ENCODE measurements at regions not wholly inside any gene's neighbourhood (a gene's known extent, or its start where the extent isn't known, plus 50 kb on each side); places are given as distances from the start of the nearest gene placed in this dataset.

- no peaks in the 10 kb centered on the region for H3K4me1 Mint-ChIP-seq (ENCODE audit: low read depth)
- H3K27ac Mint-ChIP-seq = no peak overlapping the region
- no peak overlapping the region for H3K4me3 Mint-ChIP-seq
- no peaks in the 10 kb centered on the region for H3K36me3 Mint-ChIP-seq (ENCODE audit: low read depth)
- peaks cover 27% of the 10 kb centered on the region for H3K9me3 Mint-ChIP-seq
- H3K27me3 Mint-ChIP-seq = no peaks in the 10 kb centered on the region
Observed at GRCh38 chr1:57530206-57530910, 106.5 kb upstream of the DAB1 start.

GRCh38 chr1:57522575-57522974 lies 98.7 kb upstream of the DAB1 start:
- Mint-ChIP-seq H3K4me3 (no peak overlapping the region), H3K4me1 (ENCODE audit: low read depth) (no peaks in the 10 kb centered on the region), H3K9me3 (peaks cover 3% of the 10 kb centered on the region), H3K27me3 (no peaks in the 10 kb centered on the region), H3K27ac (no peak overlapping the region), H3K36me3 (ENCODE audit: low read depth) (no peaks in the 10 kb centered on the region)

GRCh38 chr1:57520743-57521515 lies 97.1 kb upstream of the DAB1 start:
- Mint-ChIP-seq H3K36me3 (ENCODE audit: low read depth) (no peaks in the 10 kb centered on the region), H3K4me3 (no peak overlapping the region), H3K27me3 (no peaks in the 10 kb centered on the region)

GRCh38 chr1:57518496-57518895 lies 94.6 kb upstream of the DAB1 start:
- no peaks in the 10 kb centered on the region for H3K9me3 Mint-ChIP-seq
- no peak overlapping the region for H3K4me3 Mint-ChIP-seq

More at GRCh38 chr1:57520743-57521515, 97.1 kb upstream of the DAB1 start:
- no peaks in the 10 kb centered on the region for H3K4me1 Mint-ChIP-seq (ENCODE audit: low read depth)
- H3K9me3 Mint-ChIP-seq = no peaks in the 10 kb centered on the region
- no peak overlapping the region for H3K27ac Mint-ChIP-seq

GRCh38 chr1:57517587-57518374 lies 93.9 kb upstream of the DAB1 start:
- H3K4me1 Mint-ChIP-seq (ENCODE audit: low read depth) = no peaks in the 10 kb centered on the region
- H3K4me3 Mint-ChIP-seq = no peak overlapping the region
- H3K36me3 Mint-ChIP-seq (ENCODE audit: low read depth) = no peaks in the 10 kb centered on the region
- no peaks in the 10 kb centered on the region for H3K9me3 Mint-ChIP-seq
- peaks cover 9% of the 10 kb centered on the region for H3K27me3 Mint-ChIP-seq
- no peak overlapping the region for H3K27ac Mint-ChIP-seq

More at GRCh38 chr1:57518496-57518895, 94.6 kb upstream of the DAB1 start:
- H3K27ac Mint-ChIP-seq = no peak overlapping the region
- H3K36me3 Mint-ChIP-seq (ENCODE audit: low read depth) = no peaks in the 10 kb centered on the region
- H3K4me1 Mint-ChIP-seq (ENCODE audit: low read depth) = no peaks in the 10 kb centered on the region
- peaks cover 9% of the 10 kb centered on the region for H3K27me3 Mint-ChIP-seq

- H3K27ac Mint-ChIP-seq = no peak overlapping the region
- no peak overlapping the region for H3K4me3 Mint-ChIP-seq
- H3K9me3 Mint-ChIP-seq = no peaks in the 10 kb centered on the region
- H3K36me3 Mint-ChIP-seq (ENCODE audit: low read depth) = no peaks in the 10 kb centered on the region
- H3K4me1 Mint-ChIP-seq (ENCODE audit: low read depth) = no peaks in the 10 kb centered on the region
- peaks cover 13% of the 10 kb centered on the region for H3K27me3 Mint-ChIP-seq
Observed at GRCh38 chr1:57512386-57512785, 88.5 kb upstream of the DAB1 start.

GRCh38 chr1:57506941-57507340 lies 83.1 kb upstream of the DAB1 start:
- Mint-ChIP-seq H3K27me3 (peaks cover 4% of the 10 kb centered on the region), H3K9me3 (no peaks in the 10 kb centered on the region), H3K27ac (no peak overlapping the region)

GRCh38 chr1:57503337-57503736 lies 79.5 kb upstream of the DAB1 start:
- no peaks in the 10 kb centered on the region for H3K4me1 Mint-ChIP-seq (ENCODE audit: low read depth)
- H3K36me3 Mint-ChIP-seq (ENCODE audit: low read depth) = no peaks in the 10 kb centered on the region
- H3K9me3 Mint-ChIP-seq = peaks cover 3% of the 10 kb centered on the region
- H3K27ac Mint-ChIP-seq = no peak overlapping the region
- peaks cover 4% of the 10 kb centered on the region for H3K27me3 Mint-ChIP-seq
- no peak overlapping the region for H3K4me3 Mint-ChIP-seq

More at GRCh38 chr1:57506941-57507340, 83.1 kb upstream of the DAB1 start:
- Mint-ChIP-seq H3K36me3 (ENCODE audit: low read depth) (no peaks in the 10 kb centered on the region), H3K4me3 (no peak overlapping the region), H3K4me1 (ENCODE audit: low read depth) (no peaks in the 10 kb centered on the region)

GRCh38 chr1:57500136-57500830 lies 76.4 kb upstream of the DAB1 start:
- Mint-ChIP-seq H3K36me3 (ENCODE audit: low read depth) (no peaks in the 10 kb centered on the region), H3K4me1 (ENCODE audit: low read depth) (no peaks in the 10 kb centered on the region), H3K27me3 (peaks cover 6% of the 10 kb centered on the region), H3K4me3 (no peak overlapping the region), H3K9me3 (peaks cover 8% of the 10 kb centered on the region), H3K27ac (no peak overlapping the region)

- peaks cover 7% of the 10 kb centered on the region for H3K27me3 Mint-ChIP-seq
- peaks cover 8% of the 10 kb centered on the region for H3K9me3 Mint-ChIP-seq
- H3K4me3 Mint-ChIP-seq = no peak overlapping the region
- H3K36me3 Mint-ChIP-seq (ENCODE audit: low read depth) = no peaks in the 10 kb centered on the region
- no peaks in the 10 kb centered on the region for H3K4me1 Mint-ChIP-seq (ENCODE audit: low read depth)
- no peak overlapping the region for H3K27ac Mint-ChIP-seq
Observed at GRCh38 chr1:57494530-57495079, 70.7 kb upstream of the DAB1 start.

- no peaks in the 10 kb centered on the region for H3K4me1 Mint-ChIP-seq (ENCODE audit: low read depth)
- no peaks in the 10 kb centered on the region for H3K9me3 Mint-ChIP-seq
- no peak overlapping the region for H3K4me3 Mint-ChIP-seq
- no peak overlapping the region for H3K27ac Mint-ChIP-seq
- H3K36me3 Mint-ChIP-seq (ENCODE audit: low read depth) = no peaks in the 10 kb centered on the region
- peaks cover 9% of the 10 kb centered on the region for H3K27me3 Mint-ChIP-seq
Observed at GRCh38 chr1:57492586-57493226, 68.8 kb upstream of the DAB1 start.

GRCh38 chr1:57489358-57490036 lies 65.6 kb upstream of the DAB1 start:
- Mint-ChIP-seq H3K36me3 (ENCODE audit: low read depth) (no peaks in the 10 kb centered on the region), H3K9me3 (no peaks in the 10 kb centered on the region), H3K27ac (no peak overlapping the region), H3K27me3 (peaks cover 6% of the 10 kb centered on the region), H3K4me3 (no peak overlapping the region), H3K4me1 (ENCODE audit: low read depth) (no peaks in the 10 kb centered on the region)

- peaks cover 5% of the 10 kb centered on the region for H3K9me3 Mint-ChIP-seq
- no peaks in the 10 kb centered on the region for H3K4me1 Mint-ChIP-seq (ENCODE audit: low read depth)
- no peak overlapping the region for H3K4me3 Mint-ChIP-seq
- no peak overlapping the region for H3K27ac Mint-ChIP-seq
- H3K27me3 Mint-ChIP-seq = peaks cover 6% of the 10 kb centered on the region
- no peaks in the 10 kb centered on the region for H3K36me3 Mint-ChIP-seq (ENCODE audit: low read depth)
Observed at GRCh38 chr1:57485643-57486042, 61.8 kb upstream of the DAB1 start.
